GM12892 (cell line): ENCODE measurements at regions not wholly inside any gene's neighbourhood (a gene's known extent, or its start where the extent isn't known, plus 50 kb on each side); places are given as distances from the start of the nearest gene placed in this dataset.

Experiments used
- POLR2A ChIP-seq: IDR thresholded peaks from 2 replicates; pipeline ENCODE4 v1.6.1; 2011; ENCODE audit warnings: low read depth, low read length, control low read depth
- POLR2AphosphoS5 ChIP-seq: IDR thresholded peaks from 2 replicates; pipeline ENCODE4 v1.6.1; 2011; ENCODE audit warnings: low read depth, low read length, control low read depth

DNA sequence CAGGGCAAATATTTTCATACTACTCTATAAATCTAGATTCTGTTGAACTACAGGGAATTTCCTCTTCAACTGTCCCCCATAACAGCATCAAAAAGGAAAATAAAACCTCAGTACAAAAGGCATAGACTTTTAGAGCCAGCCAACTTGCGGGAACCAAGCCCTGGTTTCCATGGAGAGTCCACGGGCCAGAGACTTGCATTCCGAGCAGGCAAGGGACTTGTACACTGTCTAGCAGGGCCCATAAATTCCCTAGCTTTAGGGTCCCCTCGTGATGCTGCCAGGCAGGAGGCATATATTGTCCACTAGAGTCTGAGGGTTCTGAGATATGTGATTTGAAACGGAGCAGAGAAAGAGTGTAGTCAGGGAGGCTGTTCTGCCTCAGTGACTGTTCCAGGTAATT, 153.1 kb upstream of the SLC14A2 start:
- no peak for TF ChIP-seq POLR2A
- TF ChIP-seq POLR2AphosphoS5, result no peak
